ENCODE measurements at regions not wholly inside any gene's neighbourhood (a gene's known extent, or its start where the extent isn't known, plus 50 kb on each side); places are given as distances from the start of the nearest gene placed in this dataset.

DNA sequence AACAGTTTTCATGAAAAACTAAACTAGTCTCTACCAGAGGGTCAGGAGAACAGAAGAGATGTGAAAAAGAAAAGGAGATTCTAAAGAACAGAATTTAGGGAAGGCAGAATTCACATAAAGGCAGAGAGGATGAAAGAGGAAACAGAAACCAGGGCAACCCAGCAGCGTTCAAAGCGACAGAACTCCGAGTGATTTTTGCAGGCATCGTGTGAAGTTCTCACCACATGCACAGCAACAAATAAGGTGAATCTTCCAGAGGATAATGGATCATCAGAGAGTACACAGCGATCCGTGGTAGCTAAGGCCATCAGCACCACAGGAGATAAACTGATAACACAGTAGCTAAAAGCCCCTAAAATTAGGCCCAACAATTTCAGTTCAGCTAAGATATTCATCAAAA lies 250.8 kb upstream of the THBS1 start:
- Histone ChIP-seq H3K4me3 (ENCODE audit: low read length) (no peak overlapping the region), H3K36me3 (replicated peaks; ENCODE audit: low read depth, low read length) (no peaks in the 10 kb centered on the region), H3K9ac (ENCODE audit: low read length) (no peak overlapping the region), H2AFZ (ENCODE audit: low read depth, low read length) (no peak overlapping the region), H3K27me3 (ENCODE audit: low read depth, low read length) (peaks cover 12% of the 10 kb centered on the region; the same call in 1 of the 2 replicates), H3K9me3 (ENCODE audit: insufficient read depth, low read length) (no peaks in the 10 kb centered on the region), H3K79me2 (ENCODE audit: low read length) (no peaks in the 10 kb centered on the region), H3K4me1 (ENCODE audit: low read length) (peaks cover 17% of the 10 kb centered on the region), H3K27ac (ENCODE audit: low read length) (no peak overlapping the region), H3K4me2 (ENCODE audit: low read length) (no peak overlapping the region), H4K20me1 (ENCODE audit: insufficient read depth, low read length) (no peaks in the 10 kb centered on the region)
- no peak for TF ChIP-seq EZH2phosphoT487 (IDR thresholded peaks at IDR 0.05; ENCODE audit: low read depth)
- TF ChIP-seq, protein P1, sequence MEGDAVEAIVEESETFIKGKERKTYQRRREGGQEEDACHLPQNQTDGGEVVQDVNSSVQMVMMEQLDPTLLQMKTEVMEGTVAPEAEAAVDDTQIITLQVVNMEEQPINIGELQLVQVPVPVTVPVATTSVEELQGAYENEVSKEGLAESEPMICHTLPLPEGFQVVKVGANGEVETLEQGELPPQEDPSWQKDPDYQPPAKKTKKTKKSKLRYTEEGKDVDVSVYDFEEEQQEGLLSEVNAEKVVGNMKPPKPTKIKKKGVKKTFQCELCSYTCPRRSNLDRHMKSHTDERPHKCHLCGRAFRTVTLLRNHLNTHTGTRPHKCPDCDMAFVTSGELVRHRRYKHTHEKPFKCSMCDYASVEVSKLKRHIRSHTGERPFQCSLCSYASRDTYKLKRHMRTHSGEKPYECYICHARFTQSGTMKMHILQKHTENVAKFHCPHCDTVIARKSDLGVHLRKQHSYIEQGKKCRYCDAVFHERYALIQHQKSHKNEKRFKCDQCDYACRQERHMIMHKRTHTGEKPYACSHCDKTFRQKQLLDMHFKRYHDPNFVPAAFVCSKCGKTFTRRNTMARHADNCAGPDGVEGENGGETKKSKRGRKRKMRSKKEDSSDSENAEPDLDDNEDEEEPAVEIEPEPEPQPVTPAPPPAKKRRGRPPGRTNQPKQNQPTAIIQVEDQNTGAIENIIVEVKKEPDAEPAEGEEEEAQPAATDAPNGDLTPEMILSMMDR (IDR thresholded peaks at IDR 0.05; ENCODE audit: low read depth, low read length), result no peak

DNA sequence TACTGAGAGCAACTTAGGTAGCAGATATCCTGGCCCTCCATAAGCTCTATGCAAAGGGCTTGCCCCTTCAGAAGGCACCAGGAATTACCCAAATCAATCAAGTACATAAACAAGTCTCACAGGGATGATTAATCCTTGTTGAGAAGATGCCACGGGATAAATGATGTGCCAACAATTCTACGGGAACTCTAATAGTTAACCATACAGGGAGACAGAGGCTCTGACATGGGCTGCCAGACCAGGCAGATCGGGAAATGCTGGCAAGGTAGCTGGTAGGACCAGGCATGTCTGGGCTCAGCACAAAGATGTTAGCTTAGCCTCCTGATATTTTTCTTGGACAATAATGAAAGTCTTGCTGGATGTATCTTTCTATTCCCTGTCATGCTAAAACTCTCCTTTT lies 249.3 kb upstream of the THBS1 start:
- no peak overlapping the region for H3K4me3 ChIP-seq (ENCODE audit: low read length)
- no peak overlapping the region for H3K9ac ChIP-seq (ENCODE audit: low read length)
- H3K27me3 ChIP-seq (ENCODE audit: low read depth, low read length), result 0 out of 2 replicates have a peak, but pooled peaks cover 3% of the 10 kb centered on the region
- H3K4me2 ChIP-seq (ENCODE audit: low read length), result no peak overlapping the region
- peaks cover 10% of the 10 kb centered on the region for H3K4me1 ChIP-seq (ENCODE audit: low read length)
- TF ChIP-seq, protein P1 (IDR thresholded peaks at IDR 0.05; ENCODE audit: low read depth, low read length), result no peak
- no peak for TF ChIP-seq EZH2phosphoT487 (IDR thresholded peaks at IDR 0.05; ENCODE audit: low read depth)
- H3K9me3 ChIP-seq (ENCODE audit: insufficient read depth, low read length), result no peaks in the 10 kb centered on the region
- H3K27ac ChIP-seq (ENCODE audit: low read length), result no peak overlapping the region
- no peak overlapping the region for H2AFZ ChIP-seq (ENCODE audit: low read depth, low read length)
- no peaks in the 10 kb centered on the region for H3K36me3 ChIP-seq (replicated peaks; ENCODE audit: low read depth, low read length)
- H4K20me1 ChIP-seq (ENCODE audit: insufficient read depth, low read length), result no peaks in the 10 kb centered on the region
- H3K79me2 ChIP-seq (ENCODE audit: low read length), result no peaks in the 10 kb centered on the region

DNA sequence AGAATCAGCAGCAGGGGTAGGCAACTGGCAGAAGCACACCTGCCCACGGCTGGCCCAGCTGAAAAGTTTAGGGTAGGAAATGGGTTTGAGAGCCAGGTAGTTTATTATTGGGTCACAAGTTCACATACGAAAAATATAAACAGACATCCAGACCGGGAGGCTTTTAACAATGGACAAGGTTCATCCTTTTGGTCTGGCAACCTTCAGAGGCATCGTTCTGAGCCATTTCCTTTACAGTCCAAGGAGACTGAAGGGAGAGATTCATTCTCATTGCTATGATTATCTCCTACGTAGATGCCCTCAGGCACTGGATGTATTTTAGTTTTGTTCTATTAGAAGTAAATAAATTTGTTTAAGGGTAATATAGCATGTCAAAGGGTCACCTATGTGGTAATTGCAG lies 248.0 kb upstream of the THBS1 start:
- no peak overlapping the region for H3K27ac ChIP-seq (ENCODE audit: low read length)
- no peak overlapping the region for H2AFZ ChIP-seq (ENCODE audit: low read depth, low read length)
- H4K20me1 ChIP-seq (ENCODE audit: insufficient read depth, low read length), result no peaks in the 10 kb centered on the region
- H3K4me1 ChIP-seq (ENCODE audit: low read length), result no peaks in the 10 kb centered on the region
- H3K9ac ChIP-seq (ENCODE audit: low read length), result no peak overlapping the region
- H3K4me2 ChIP-seq (ENCODE audit: low read length), result no peak overlapping the region
- no peaks in the 10 kb centered on the region for H3K27me3 ChIP-seq (ENCODE audit: low read depth, low read length)
- no peak for TF ChIP-seq EZH2phosphoT487 (IDR thresholded peaks at IDR 0.05; ENCODE audit: low read depth)
- TF ChIP-seq, protein P1 (IDR thresholded peaks at IDR 0.05; ENCODE audit: low read depth, low read length), result no peak
- no peaks in the 10 kb centered on the region for H3K9me3 ChIP-seq (ENCODE audit: insufficient read depth, low read length)
- H3K36me3 ChIP-seq (replicated peaks; ENCODE audit: low read depth, low read length), result no peaks in the 10 kb centered on the region
- H3K79me2 ChIP-seq (ENCODE audit: low read length), result no peaks in the 10 kb centered on the region
- no peak overlapping the region for H3K4me3 ChIP-seq (ENCODE audit: low read length)

DNA sequence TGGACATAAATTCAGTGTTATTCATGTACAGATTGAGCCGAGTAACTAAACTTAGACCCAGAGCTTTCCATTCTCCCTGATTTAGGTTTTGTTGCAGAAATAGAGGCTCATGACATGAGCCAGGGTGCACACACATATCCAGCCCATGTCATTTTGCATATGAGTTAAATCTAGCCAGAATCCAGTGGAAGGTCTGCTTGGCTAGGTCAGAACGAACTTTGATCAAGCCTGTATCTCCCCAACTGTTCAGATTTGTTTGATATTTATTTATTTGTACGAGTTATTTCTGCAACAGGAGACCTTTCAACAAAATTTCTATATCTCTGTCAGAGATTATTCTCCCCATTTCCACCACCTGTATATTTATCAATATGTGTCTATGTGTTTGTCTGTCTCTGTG lies 247.5 kb upstream of the THBS1 start:
- TF ChIP-seq, protein P1 (IDR thresholded peaks at IDR 0.05; ENCODE audit: low read depth, low read length), result no peak
- no peak for TF ChIP-seq EZH2phosphoT487 (IDR thresholded peaks at IDR 0.05; ENCODE audit: low read depth)
- Histone ChIP-seq H3K4me2 (ENCODE audit: low read length) (no peak overlapping the region), H3K4me3 (ENCODE audit: low read length) (no peak overlapping the region), H3K9ac (ENCODE audit: low read length) (no peak overlapping the region), H4K20me1 (ENCODE audit: insufficient read depth, low read length) (no peaks in the 10 kb centered on the region), H3K4me1 (ENCODE audit: low read length) (no peaks in the 10 kb centered on the region), H3K27me3 (ENCODE audit: low read depth, low read length) (no peaks in the 10 kb centered on the region), H3K79me2 (ENCODE audit: low read length) (no peaks in the 10 kb centered on the region), H3K36me3 (replicated peaks; ENCODE audit: low read depth, low read length) (no peaks in the 10 kb centered on the region), H3K9me3 (ENCODE audit: insufficient read depth, low read length) (no peaks in the 10 kb centered on the region), H3K27ac (ENCODE audit: low read length) (no peak overlapping the region), H2AFZ (ENCODE audit: low read depth, low read length) (no peak overlapping the region)

Data from OCI-LY3 (cell line).